H9 (cell line): ENCODE measurements at regions not wholly inside any gene's neighbourhood (a gene's known extent, or its start where the extent isn't known, plus 50 kb on each side); places are given as distances from the start of the nearest gene placed in this dataset.

Experiments used
- DNase-seq: peaks from one replicate; pipeline ENCODE4 v3.0.0-alpha.2; 2017
- H2AFZ ChIP-seq: one replicate; pipeline ENCODE4 v1.6.1; 2013; ENCODE audit warnings: mild to moderate bottlenecking, low read length, control low read depth, moderate library complexity
- H2AK5ac ChIP-seq: 2 replicates; pipeline ENCODE4 v1.6.1; 2013; ENCODE audit warnings: low read length, control low read depth, mixed read lengths; ENCODE audit not compliant: insufficient read length
- H2BK120ac ChIP-seq: one replicate; pipeline ENCODE4 v1.6.1; 2013; ENCODE audit warnings: low read depth, mild to moderate bottlenecking, low read length, control low read depth, inconsistent platforms; ENCODE audit not compliant: poor library complexity, severe bottlenecking
- H2BK12ac ChIP-seq: 2 replicates; pipeline ENCODE4 v1.6.1; 2013; ENCODE audit warnings: low read length, control low read depth, mixed read lengths, low read depth; ENCODE audit not compliant: insufficient read length
- H2BK15ac ChIP-seq: 2 replicates; pipeline ENCODE4 v1.6.1; 2013; ENCODE audit warnings: low read depth, low read length, control low read depth
- H2BK20ac ChIP-seq: one replicate; pipeline ENCODE4 v1.6.1; 2013; ENCODE audit warnings: low read depth, mild to moderate bottlenecking, low read length, control low read depth, inconsistent platforms; ENCODE audit not compliant: poor library complexity, severe bottlenecking
- H2BK5ac ChIP-seq: 2 replicates; pipeline ENCODE4 v1.6.1; 2013; ENCODE audit warnings: low read length, control low read depth, mixed read lengths; ENCODE audit not compliant: insufficient read length
- H3K14ac ChIP-seq: 2 replicates; pipeline ENCODE4 v1.6.1; 2013; ENCODE audit warnings: low read length, control low read depth; ENCODE audit not compliant: insufficient read depth
- H3K18ac ChIP-seq: 2 replicates; pipeline ENCODE4 v1.6.1; 2013; ENCODE audit warnings: low read depth, mild to moderate bottlenecking, mixed read lengths, low read length, control low read depth; ENCODE audit not compliant: insufficient read length
- H3K23ac ChIP-seq: 2 replicates; pipeline ENCODE4 v1.6.1; 2013; ENCODE audit warnings: low read length, control low read depth, mixed read lengths, low read depth; ENCODE audit not compliant: insufficient read length
- H3K23me2 ChIP-seq: 2 replicates; pipeline ENCODE4 v1.6.1; 2013; ENCODE audit warnings: low read depth, mild to moderate bottlenecking, mixed read lengths, low read length, control low read depth; ENCODE audit not compliant: insufficient read length, poor library complexity, severe bottlenecking
- H3K27ac ChIP-seq: 2 replicates; pipeline ENCODE4 v1.5.1; 2013; ENCODE audit warnings: low read length, control low read depth, mixed read lengths, low read depth; ENCODE audit not compliant: insufficient read length
- H3K27me3 ChIP-seq: 2 replicates; pipeline ENCODE4 v1.6.1; 2013; ENCODE audit warnings: low read length, control low read depth, inconsistent platforms; ENCODE audit not compliant: insufficient read depth
- H3K4ac ChIP-seq: 2 replicates; pipeline ENCODE4 v1.6.1; 2013; ENCODE audit warnings: low read depth, mild to moderate bottlenecking, control low read depth, inconsistent platforms, low read length, moderate library complexity
- H3K4me1 ChIP-seq: 2 replicates; pipeline ENCODE4 v1.6.1; 2013; ENCODE audit warnings: low read length, control low read depth, inconsistent platforms; ENCODE audit not compliant: insufficient read depth
- H3K4me2 ChIP-seq: 2 replicates; pipeline ENCODE4 v1.6.1; 2013; ENCODE audit warnings: low read length, control low read depth, mixed read lengths; ENCODE audit not compliant: insufficient read length, insufficient read depth
- H3K56ac ChIP-seq: 2 replicates; pipeline ENCODE4 v1.6.1; 2013; ENCODE audit warnings: low read depth, mild to moderate bottlenecking, mixed read lengths, low read length, control low read depth; ENCODE audit not compliant: insufficient read length
- H3K79me1 ChIP-seq: 2 replicates; pipeline ENCODE4 v1.6.1; 2013; ENCODE audit warnings: low read depth, mild to moderate bottlenecking, moderate library complexity, low read length, control low read depth, inconsistent platforms; ENCODE audit not compliant: insufficient read depth, poor library complexity, severe bottlenecking
- H3K79me2 ChIP-seq: 2 replicates; pipeline ENCODE4 v1.6.1; 2013; ENCODE audit warnings: low read length, control low read depth, inconsistent platforms; ENCODE audit not compliant: insufficient read depth
- H3K9ac ChIP-seq: 2 replicates; pipeline ENCODE4 v1.6.1; 2013; ENCODE audit warnings: low read length, control low read depth, mixed read lengths; ENCODE audit not compliant: insufficient read length; ENCODE audit errors: extremely low read depth
- H3K9me3 ChIP-seq: one replicate; pipeline ENCODE4 v1.6.1; 2013; ENCODE audit warnings: low read depth, low read length, inconsistent platforms; ENCODE audit not compliant: control insufficient read depth
- H3T11ph ChIP-seq: one replicate; pipeline ENCODE4 v1.6.1; 2013; ENCODE audit warnings: mild to moderate bottlenecking, low read length, control low read depth, inconsistent platforms
- H4K20me1 ChIP-seq: one replicate; pipeline ENCODE4 v1.6.1; 2013; ENCODE audit not compliant: control insufficient read depth, insufficient read length, insufficient read depth
- H4K5ac ChIP-seq: 2 replicates; pipeline ENCODE4 v1.6.1; 2013; ENCODE audit warnings: low read depth, mild to moderate bottlenecking, mixed read lengths, low read length, control low read depth; ENCODE audit not compliant: insufficient read length
- H4K8ac ChIP-seq: replicated peaks from 2 replicates; pipeline ENCODE4 v1.6.1; 2013; ENCODE audit warnings: low read length, control low read depth, mixed read lengths, low read depth; ENCODE audit not compliant: insufficient read length
- H4K91ac ChIP-seq: 2 replicates; pipeline ENCODE4 v1.6.1; 2013; ENCODE audit warnings: low read depth, mild to moderate bottlenecking, moderate library complexity, mixed read lengths, low read length, control low read depth; ENCODE audit not compliant: insufficient read length
- H3K27ac Mint-ChIP-seq, 3 experiments: 2 replicates in 2 of 3; 3 replicates in 1 of 3; pipeline ENCODE4 v1.8.0; 2020 to 2021; ENCODE audit warnings: mixed read lengths in 3 of 3, mild to moderate bottlenecking in 1 of 3, moderate library complexity in 1 of 3
- H3K27me3 Mint-ChIP-seq: 2 replicates; pipeline ENCODE4 v1.8.0; 2021; ENCODE audit warnings: low read depth, mild to moderate bottlenecking, moderate library complexity, mixed read lengths
- H3K36me3 Mint-ChIP-seq, 3 experiments: 2 replicates in 2 of 3; 3 replicates in 1 of 3; pipeline ENCODE4 v1.8.0; 2020 to 2021; ENCODE audit warnings: low read depth in 3 of 3, mixed read lengths in 3 of 3; ENCODE audit not compliant: insufficient read depth in 1 of 3
- H3K4me1 Mint-ChIP-seq, 2 experiments: 2 replicates each; pipeline ENCODE4 v1.8.0; 2020; ENCODE audit warnings: mixed read lengths in 2 of 2
- H3K4me3 Mint-ChIP-seq, 2 experiments: 2 replicates in 1 of 2; 3 replicates in 1 of 2; pipeline ENCODE4 v1.8.0; 2020 to 2021; ENCODE audit warnings: mild to moderate bottlenecking in 2 of 2, mixed read lengths in 2 of 2, moderate library complexity in 1 of 2
- H3K9me3 Mint-ChIP-seq, 2 experiments: 2 replicates in 1 of 2; 3 replicates in 1 of 2; pipeline ENCODE4 v1.8.0; 2020; ENCODE audit warnings: mild to moderate bottlenecking in 2 of 2, mixed read lengths in 2 of 2, moderate library complexity in 1 of 2
- CTCF ChIP-seq: fragments of 200-600 bp; sonication (generic); conservative IDR thresholded peaks from 3 replicates; pipeline ENCODE4 v1.8.0; 2021; ENCODE audit warnings: antibody characterized with exemption, mild to moderate bottlenecking
- WGBS: extraction: QIAGEN DNeasy Blood & Tissue Kit; methylation state at CpG from one replicate; pipeline ENCODE4 v1.1.7; 2013; ENCODE audit warnings: missing lambda C conversion rate, low lambda C conversion rate, mixed read lengths; ENCODE audit not compliant: insufficient read length; ENCODE audit errors: extremely low coverage; 5-methylcytosine and 5-hydroxymethylcytosine counted together

- Histone ChIP-seq H3K27me3 (no peaks in the 10 kb centered on the region), H3K4me2 (no peak overlapping the region), H3K23me2 (no peaks in the 10 kb centered on the region), H2BK5ac (no peak overlapping the region), H3K79me2 (no peaks in the 10 kb centered on the region), H3T11ph (no peak overlapping the region), H3K4me1 (no peaks in the 10 kb centered on the region), H2BK20ac (no peak overlapping the region), H3K56ac (no peak overlapping the region), H2BK120ac (no peak overlapping the region), H4K91ac (no peak overlapping the region), H4K8ac (no peak overlapping the region), H3K18ac (no peak overlapping the region), H2AFZ (no peak overlapping the region), H3K14ac (no peak overlapping the region), H3K23ac (no peak overlapping the region), H2BK15ac (no peak overlapping the region), H3K27ac (no peak overlapping the region), H3K4ac (no peak overlapping the region), H4K5ac (no peak overlapping the region), H3K9ac (no peak overlapping the region), H2AK5ac (no peak overlapping the region), H4K20me1 (no peaks in the 10 kb centered on the region), H2BK12ac (no peak overlapping the region), H3K9me3 (no peaks in the 10 kb centered on the region), H3K79me1 (no peaks in the 10 kb centered on the region)
- Mint-ChIP-seq H3K36me3 (no peaks in the 10 kb centered on the region), H3K4me3 (no peak overlapping the region), H3K27me3 (peaks cover 15% of the 10 kb centered on the region), H3K27ac (no peak overlapping the region), H3K4me1 (peaks cover 2% of the 10 kb centered on the region in 2 experiments; a peak in 2 of 4 replicates), H3K9me3 (no peaks in the 10 kb centered on the region)
- peak; percentile 56 for DNase-seq
- peak; percentile 74 for TF ChIP-seq CTCF
- WGBS: no CpG with 5 or more reads among the region's 8 CpGs
Observed at GRCh38 chr5:152505442-152506042, 100.5 kb upstream of the NMUR2 start.
